HEK293T (cell line): ENCODE measurements at regions not wholly inside any gene's neighbourhood (a gene's known extent, or its start where the extent isn't known, plus 50 kb on each side); places are given as distances from the start of the nearest gene placed in this dataset.

ENCODE experiments used
- CTCF ChIA-PET: fragments of 350-600 bp; formaldehyde crosslinking; extraction: SDS; loops from one replicate; lab custom pipeline; 2021; ENCODE audit warnings: antibody characterized with exemption, inconsistent platforms; lab: Yijun Ruan, JAX
- POLR2A ChIA-PET: fragments of 350-600 bp; formaldehyde crosslinking; extraction: SDS; loops from one replicate; lab custom pipeline; 2020; ENCODE audit warnings: antibody characterized with exemption, inconsistent platforms; lab: Yijun Ruan, JAX
- DNase-seq: peaks from one replicate; pipeline ENCODE4 v3.0.0; 2012; ENCODE audit warnings: mixed read lengths; ENCODE audit errors: extremely low spot score
- ARNT ChIP-seq: fragments of 450-650 bp; IDR thresholded peaks from 2 replicates; pipeline ENCODE4 v1.6.1; 2017; ENCODE audit warnings: mild to moderate bottlenecking
- BHLHE40 ChIP-seq: fragments of 450-650 bp; IDR thresholded peaks from 2 replicates; pipeline ENCODE4 v1.6.1; 2016; ENCODE audit warnings: mild to moderate bottlenecking, moderate library complexity, borderline replicate concordance
- CTBP1 ChIP-seq: fragments of 450-650 bp; IDR thresholded peaks from 2 replicates; pipeline ENCODE4 v1.6.1; 2016; ENCODE audit warnings: borderline replicate concordance
- ELF4 ChIP-seq: fragments of 450-650 bp; IDR thresholded peaks from 2 replicates; pipeline ENCODE4 v1.6.1; 2017; ENCODE audit warnings: antibody characterized with exemption
- FOXA1 ChIP-seq: fragments of 450-650 bp; IDR thresholded peaks from 2 replicates; pipeline ENCODE4 v1.6.1; 2016; ENCODE audit warnings: mild to moderate bottlenecking
- FOXK2 ChIP-seq: fragments of 450-650 bp; IDR thresholded peaks from 2 replicates; pipeline ENCODE4 v1.6.1; 2016; ENCODE audit warnings: mild to moderate bottlenecking
- FOXM1 ChIP-seq: fragments of 450-650 bp; IDR thresholded peaks from 2 replicates; pipeline ENCODE4 v1.6.1; 2017; ENCODE audit warnings: mild to moderate bottlenecking, borderline replicate concordance
- HDGF ChIP-seq: fragments of 450-650 bp; IDR thresholded peaks from 2 replicates; pipeline ENCODE4 v1.6.1; 2017; ENCODE audit warnings: antibody characterized with exemption, borderline replicate concordance
- L3MBTL2 ChIP-seq: fragments of 450-650 bp; conservative IDR thresholded peaks from 2 replicates; pipeline ENCODE4 v1.6.1; 2016; ENCODE audit warnings: mild to moderate bottlenecking
- LEF1 ChIP-seq: fragments of 450-650 bp; IDR thresholded peaks from 2 replicates; pipeline ENCODE4 v1.6.1; 2017; ENCODE audit warnings: mild to moderate bottlenecking, borderline replicate concordance
- NFRKB ChIP-seq: fragments of 450-650 bp; IDR thresholded peaks from 2 replicates; pipeline ENCODE4 v1.6.1; 2016; ENCODE audit warnings: mild to moderate bottlenecking, moderate library complexity
- PKNOX1 ChIP-seq: fragments of 450-650 bp; IDR thresholded peaks from 2 replicates; pipeline ENCODE4 v1.6.1; 2016
- SP1 ChIP-seq: fragments of 450-650 bp; IDR thresholded peaks from 2 replicates; pipeline ENCODE4 v1.6.1; 2017
- SUZ12 ChIP-seq: fragments of 450-650 bp; IDR thresholded peaks from 2 replicates; pipeline ENCODE4 v1.6.1; 2016; ENCODE audit warnings: mild to moderate bottlenecking
- TARDBP ChIP-seq: fragments of 450-650 bp; IDR thresholded peaks from 2 replicates; pipeline ENCODE4 v1.6.1; 2016
- ZNF384 ChIP-seq: fragments of 450-650 bp; IDR thresholded peaks from 2 replicates; pipeline ENCODE4 v1.6.1; 2016

DNA sequence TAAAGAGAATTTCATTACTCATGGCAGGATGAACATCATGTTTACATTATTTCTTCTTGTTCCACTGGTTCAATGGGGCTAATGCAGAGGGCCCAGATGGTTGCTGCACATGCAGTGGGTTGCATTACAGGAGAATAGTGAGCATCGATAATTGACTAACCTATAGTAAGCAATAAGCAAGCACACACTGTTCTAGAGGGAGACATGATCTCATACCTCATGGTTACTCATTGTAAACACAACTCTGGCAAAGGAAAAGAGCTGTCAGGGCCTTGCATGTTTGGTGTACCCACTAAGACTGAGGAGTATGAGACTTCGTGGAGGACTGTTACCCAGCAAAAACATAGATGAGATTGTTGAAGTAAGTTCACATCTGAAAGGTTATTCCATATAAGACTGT lies 885.6 kb upstream of the VRK2 start:
- CTCF ChIA-PET = no interaction called here
- no peak for TF ChIP-seq HDGF
- no peak for TF ChIP-seq SP1
- no peak for TF ChIP-seq BHLHE40
- TF ChIP-seq SUZ12 = no peak
- no peak for TF ChIP-seq ARNT
- TF ChIP-seq FOXA1 = no peak
- no peak for TF ChIP-seq ELF4
- TF ChIP-seq FOXK2 = no peak
- no peak for TF ChIP-seq LEF1
- no peak for TF ChIP-seq ZNF384
- TF ChIP-seq TARDBP = no peak
- TF ChIP-seq L3MBTL2 = no peak
- no peak for TF ChIP-seq PKNOX1
- no peak for TF ChIP-seq CTBP1
- no peak for TF ChIP-seq FOXM1
- no peak for TF ChIP-seq NFRKB
- no peak for DNase-seq
- POLR2A ChIA-PET = no interaction called here

GRCh38 chr2:57177176-57177575 lies 869.4 kb upstream of the VRK2 start:
- ChIA-PET POLR2A (no interaction called here), CTCF (no interaction called here)
- no peak for DNase-seq
- TF ChIP-seq L3MBTL2 (no peak), FOXK2 (no peak), HDGF (no peak), SP1 (no peak), CTBP1 (no peak), TARDBP (no peak), BHLHE40 (no peak), ARNT (no peak), FOXM1 (no peak), ELF4 (no peak), SUZ12 (no peak), FOXA1 (no peak), NFRKB (no peak), PKNOX1 (no peak), ZNF384 (no peak), LEF1 (no peak)

GRCh38 chr2:57180042-57180567 lies 866.5 kb upstream of the VRK2 start:
- CTCF ChIA-PET = no interaction called here
- POLR2A ChIA-PET = no interaction called here
- TF ChIP-seq SUZ12 (no peak), NFRKB (no peak), CTBP1 (no peak), FOXK2 (no peak), LEF1 (no peak), ZNF384 (no peak), FOXM1 (no peak), HDGF (no peak), SP1 (no peak), L3MBTL2 (no peak), ELF4 (no peak), FOXA1 (no peak), BHLHE40 (no peak), ARNT (no peak), TARDBP (no peak), PKNOX1 (no peak)
- DNase-seq = no peak

DNA sequence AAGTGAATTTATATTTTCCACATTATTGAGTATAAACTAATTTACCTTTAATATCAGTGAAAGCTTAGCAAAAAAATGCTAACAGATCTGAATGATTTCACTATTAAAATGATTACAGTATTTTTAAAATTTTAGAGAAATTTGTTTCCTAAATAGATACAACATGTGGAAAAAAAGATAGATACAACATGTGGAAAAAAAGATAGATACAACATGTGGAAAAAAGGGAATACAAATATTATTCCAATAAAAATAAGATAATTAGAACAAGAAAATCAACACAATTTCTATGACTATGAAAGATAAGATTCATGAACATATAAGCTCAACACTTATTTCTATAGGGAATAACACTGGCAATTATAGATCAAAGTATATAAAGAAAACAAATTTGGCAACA lies 865.9 kb upstream of the VRK2 start:
- POLR2A ChIA-PET = no interaction called here
- no peak for DNase-seq
- TF ChIP-seq L3MBTL2 = no peak
- CTCF ChIA-PET = no interaction called here

GRCh38 chr2:57181315-57182038 lies 865.1 kb upstream of the VRK2 start:
- no peak for TF ChIP-seq BHLHE40
- no peak for TF ChIP-seq FOXM1
- no peak for TF ChIP-seq HDGF
- TF ChIP-seq ZNF384 = no peak
- TF ChIP-seq ARNT = no peak
- TF ChIP-seq SP1 = no peak
- TF ChIP-seq TARDBP = no peak
- TF ChIP-seq FOXK2 = no peak
- TF ChIP-seq FOXA1 = no peak
- POLR2A ChIA-PET = no interaction called here
- CTCF ChIA-PET = no interaction called here
- DNase-seq = no peak

GRCh38 chr2:57182916-57183315 lies 863.7 kb upstream of the VRK2 start:
- CTCF ChIA-PET = no interaction called here
- POLR2A ChIA-PET = no interaction called here

More at GRCh38 chr2:57182916-57183315, 863.7 kb upstream of the VRK2 start:
- no peak for TF ChIP-seq NFRKB
- TF ChIP-seq SUZ12 = no peak
- no peak for TF ChIP-seq TARDBP
- no peak for TF ChIP-seq SP1
- TF ChIP-seq ARNT = no peak
- TF ChIP-seq FOXA1 = no peak
- TF ChIP-seq BHLHE40 = no peak
- DNase-seq = no peak
